PC-3 (cell line): ENCODE measurements at regions not wholly inside any gene's neighbourhood (a gene's known extent, or its start where the extent isn't known, plus 50 kb on each side); places are given as distances from the start of the nearest gene placed in this dataset.

Experiments
- ATAC-seq: fragments of 200-7000 bp; cut with Tn5 transposase; 2 replicates; pipeline ENCODE4 v1.9.1; 2020; ENCODE audit warnings: mild to moderate bottlenecking, moderate library complexity
- BruUV-seq: library from RNA; stranded (reverse); fragments of 400-500 nt; replicated peaks from 2 replicates; lab custom pipeline; 2021; lab: Mats Ljungman, UMichigan
- CTCF ChIA-PET: fragments of 300-600 bp; sonication (Branson Sonifier 250); formaldehyde crosslinking; loops from one replicate; lab custom pipeline; 2022; ENCODE audit warnings: antibody characterized with exemption; lab: Charles Lee
- POLR2A ChIA-PET: fragments of 300-600 bp; sonication (Branson Sonifier 250); formaldehyde crosslinking; loops from one replicate; lab custom pipeline; 2022; ENCODE audit warnings: antibody characterized with exemption; ENCODE audit not compliant: unreplicated experiment; lab: Charles Lee
- DNase-seq: peaks from one replicate; pipeline ENCODE4 v3.0.0-alpha.2; 2015
- H2AFZ ChIP-seq: fragments of 300-600 bp; sonication (generic); 2 replicates; pipeline ENCODE4 v1.6.0; 2016; ENCODE audit warnings: antibody characterized with exemption, low read length
- H3F3A ChIP-seq: fragments of 300-600 bp; sonication (generic); one replicate; pipeline ENCODE4 v1.6.0; 2017; ENCODE audit warnings: antibody characterized with exemption, low read length, control low read depth, mild to moderate bottlenecking; ENCODE audit not compliant: unreplicated experiment
- H3K27ac ChIP-seq: fragments of 300-600 bp; sonication (generic); 2 replicates; pipeline ENCODE4 v1.5.1; 2016; ENCODE audit warnings: mild to moderate bottlenecking, low read length
- H3K27me3 ChIP-seq: fragments of 300-600 bp; sonication (generic); 2 replicates; pipeline ENCODE4 v1.6.1; 2016; ENCODE audit warnings: low read length, mixed read lengths
- H3K36me3 ChIP-seq: fragments of 300-600 bp; sonication (generic); 2 replicates; pipeline ENCODE4 v1.6.1; 2016; ENCODE audit warnings: low read depth, mixed run types, low read length, mixed read lengths
- H3K4me1 ChIP-seq: fragments of 300-600 bp; sonication (generic); 2 replicates; pipeline ENCODE4 v1.5.1; 2016; ENCODE audit warnings: low read length; ENCODE audit not compliant: insufficient read depth
- H3K4me2 ChIP-seq: fragments of 300-600 bp; sonication (generic); 2 replicates; pipeline ENCODE4 v1.6.0; 2016; ENCODE audit warnings: low read length
- H3K4me3 ChIP-seq: fragments of 300-600 bp; sonication (generic); 2 replicates; pipeline ENCODE4 v1.5.1; 2016; ENCODE audit warnings: mild to moderate bottlenecking, low read length, mixed read lengths
- H3K79me2 ChIP-seq: fragments of 300-600 bp; sonication (generic); 2 replicates; pipeline ENCODE4 v1.6.1; 2017; ENCODE audit warnings: low read length, mixed read lengths
- H3K9ac ChIP-seq: fragments of 300-600 bp; sonication (generic); 2 replicates; pipeline ENCODE4 v1.6.0; 2016; ENCODE audit warnings: mild to moderate bottlenecking, low read length
- H3K9me2 ChIP-seq: fragments of 300-600 bp; sonication (generic); replicated peaks from 2 replicates; pipeline ENCODE4 v1.6.1; 2016; ENCODE audit warnings: mixed run types, low read length, mixed read lengths
- H3K9me3 ChIP-seq: fragments of 300-600 bp; sonication (generic); 2 replicates; pipeline ENCODE4 v1.6.1; 2016; ENCODE audit warnings: low read length, mixed read lengths
- H4K20me1 ChIP-seq: fragments of 300-600 bp; sonication (generic); 2 replicates; pipeline ENCODE4 v1.6.1; 2016; ENCODE audit warnings: low read length, mixed read lengths
- CTCF ChIP-seq: fragments of 300-600 bp; sonication (generic); conservative IDR thresholded peaks from 2 replicates; pipeline ENCODE4 v1.5.1; 2017; ENCODE audit warnings: antibody characterized with exemption, low read depth, mild to moderate bottlenecking, low read length
- EZH2 ChIP-seq: fragments of 300-600 bp; sonication (generic); IDR thresholded peaks from one replicate; pipeline ENCODE4 v1.6.1; 2017; ENCODE audit warnings: antibody characterized with exemption, mild to moderate bottlenecking, low read length; ENCODE audit not compliant: unreplicated experiment
- EZH2phosphoT487 ChIP-seq: fragments of 300-600 bp; sonication (generic); IDR thresholded peaks from 2 replicates; pipeline ENCODE4 v1.6.1; 2018; ENCODE audit warnings: mild to moderate bottlenecking, antibody characterized with exemption, low read length, borderline replicate concordance
- intact Hi-C: fragments of 100-400 bp; cut with micrococcal nuclease; formaldehyde crosslinking; loops from 2 replicates; pipeline ENCODE4 v1.9.0; 2023

- H3K9ac ChIP-seq, result no peak overlapping the region
- H4K20me1 ChIP-seq, result no peaks in the 10 kb centered on the region
- H3K36me3 ChIP-seq, result no peaks in the 10 kb centered on the region
- H3K9me3 ChIP-seq, result no peaks in the 10 kb centered on the region
- DNase-seq, result no peak
- H2AFZ ChIP-seq, result no peak overlapping the region
- H3K4me3 ChIP-seq, result no peak overlapping the region
- H3K4me2 ChIP-seq, result no peak overlapping the region
- intact Hi-C loops, result no loop called here
- H3K27ac ChIP-seq, result no peak overlapping the region
- ChIA-PET POLR2A (no interaction called here), CTCF (no interaction called here)
- ATAC-seq, result no peak
- no TSS peak for BruUV-seq
- no peak for TF ChIP-seq EZH2phosphoT487
- no peak for TF ChIP-seq CTCF
- TF ChIP-seq EZH2, result no peak
- no peaks in the 10 kb centered on the region for H3K4me1 ChIP-seq
- H3K27me3 ChIP-seq, result peaks cover 35% of the 10 kb centered on the region; the same call in 1 of the 2 replicates
- no peaks in the 10 kb centered on the region for H3F3A ChIP-seq
- H3K9me2 ChIP-seq, result no peaks in the 10 kb centered on the region
- H3K79me2 ChIP-seq, result no peaks in the 10 kb centered on the region
Observed at GRCh38 chr4:169849456-169849855, 91.7 kb upstream of the HPF1 start.

- H3K4me1 ChIP-seq, result no peaks in the 10 kb centered on the region
- ATAC-seq, result no peak
Observed at GRCh38 chr4:169848018-169848417, 90.3 kb upstream of the HPF1 start.

GRCh38 chr4:169847171-169847570 is 89.4 kb upstream of the HPF1 start:
- Histone ChIP-seq H2AFZ (no peak overlapping the region), H3K4me3 (no peak overlapping the region), H3K27ac (no peak overlapping the region), H3K4me1 (no peaks in the 10 kb centered on the region), H3K9me2 (no peaks in the 10 kb centered on the region), H3K36me3 (no peaks in the 10 kb centered on the region), H3K27me3 (peaks cover 36% of the 10 kb centered on the region; the same call in 1 of the 2 replicates), H3K9ac (no peak overlapping the region), H4K20me1 (no peaks in the 10 kb centered on the region), H3F3A (no peaks in the 10 kb centered on the region), H3K4me2 (no peak overlapping the region), H3K9me3 (no peaks in the 10 kb centered on the region), H3K79me2 (no peaks in the 10 kb centered on the region)
- intact Hi-C loops, result no loop called here
- ChIA-PET POLR2A (no interaction called here), CTCF (no interaction called here)
- DNase-seq (no peak), ATAC-seq (no peak)
- no TSS peak for BruUV-seq
- TF ChIP-seq EZH2phosphoT487 (no peak), CTCF (no peak), EZH2 (no peak)

More at GRCh38 chr4:169848018-169848417, 90.3 kb upstream of the HPF1 start:
- H2AFZ ChIP-seq, result no peak overlapping the region
- CTCF ChIA-PET, result no interaction called here
- no peak overlapping the region for H3K9ac ChIP-seq
- intact Hi-C loops, result no loop called here
- no peaks in the 10 kb centered on the region for H3K79me2 ChIP-seq
- no peaks in the 10 kb centered on the region for H3K9me2 ChIP-seq
- H3K27ac ChIP-seq, result no peak overlapping the region
- no peaks in the 10 kb centered on the region for H4K20me1 ChIP-seq
- no peaks in the 10 kb centered on the region for H3F3A ChIP-seq
- POLR2A ChIA-PET, result no interaction called here
- no peak for TF ChIP-seq EZH2phosphoT487
- TF ChIP-seq CTCF, result no peak
- TF ChIP-seq EZH2, result no peak
- no peak overlapping the region for H3K4me2 ChIP-seq
- H3K4me3 ChIP-seq, result no peak overlapping the region
- no TSS peak for BruUV-seq
- no peak for DNase-seq
- no peaks in the 10 kb centered on the region for H3K36me3 ChIP-seq
- H3K27me3 ChIP-seq, result peaks cover 41% of the 10 kb centered on the region; the same call in 1 of the 2 replicates
- H3K9me3 ChIP-seq, result no peaks in the 10 kb centered on the region
